Suprapubic skin (tissue), 4 donors: ENCODE measurements at regions not wholly inside any gene's neighbourhood (a gene's known extent, or its start where the extent isn't known, plus 50 kb on each side); places are given as distances from the start of the nearest gene placed in this dataset.
"Not testable (repeated sequence)": the region's sequence is repeated elsewhere in the genome, so short reads cannot be mapped to it uniquely, and the experiment has no call there.

Experiments used
- DNase-seq, 2 donors: peaks; one replicate each; pipeline ENCODE4 v3.0.0-alpha.2; 2019; ENCODE audit warnings: low spot score in 2 of 2
- H3K27ac ChIP-seq: fragments of 200-600 bp; sonication (generic); one replicate; pipeline ENCODE4 v1.5.1; 2019
- H3K27me3 ChIP-seq: fragments of 200-600 bp; sonication (generic); one replicate; pipeline ENCODE4 v1.5.1; 2019
- H3K36me3 ChIP-seq: fragments of 200-600 bp; sonication (generic); one replicate; pipeline ENCODE4 v1.5.1; 2019
- H3K4me1 ChIP-seq: fragments of 200-600 bp; sonication (generic); one replicate; pipeline ENCODE4 v1.5.1; 2019
- H3K4me3 ChIP-seq: fragments of 200-600 bp; sonication (generic); one replicate; pipeline ENCODE4 v1.5.1; 2019; ENCODE audit warnings: mild to moderate bottlenecking
- H3K9me3 ChIP-seq: fragments of 200-600 bp; sonication (generic); one replicate; pipeline ENCODE4 v1.5.1; 2019
- EP300 ChIP-seq: sonication (generic); formaldehyde crosslinking; IDR thresholded peaks from one replicate; pipeline ENCODE4 v1.6.1; 2017; ENCODE audit warnings: antibody characterized with exemption
- POLR2A ChIP-seq, 2 donors: fragments of 450-650 bp; IDR thresholded peaks; one replicate each; pipeline ENCODE4 v1.6.1; 2017; ENCODE audit warnings: antibody characterized with exemption in 2 of 2, mild to moderate bottlenecking in 2 of 2, moderate library complexity in 2 of 2
- POLR2AphosphoS5 ChIP-seq, 3 donors: sonication (generic); formaldehyde crosslinking; IDR thresholded peaks; one replicate each; pipeline ENCODE4 v1.6.1; 2017; ENCODE audit warnings: antibody characterized with exemption in 3 of 3
- WGBS: methylation state at CpG from one replicate; pipeline ENCODE4 v1.1.5; 2018; 5-methylcytosine and 5-hydroxymethylcytosine counted together
- TF ChIP-seq, protein P1 (sequence below), 2 donors: fragments of 200-600 bp in 1 of 2; fragments of 450-650 bp in 1 of 2; sonication (generic) in 1 of 2; IDR thresholded peaks; one replicate each; pipeline ENCODE4 v1.5.1; 2016 to 2019; ENCODE audit warnings: antibody characterized with exemption in 2 of 2, mild to moderate bottlenecking in 1 of 2, moderate library complexity in 1 of 2

DNA sequence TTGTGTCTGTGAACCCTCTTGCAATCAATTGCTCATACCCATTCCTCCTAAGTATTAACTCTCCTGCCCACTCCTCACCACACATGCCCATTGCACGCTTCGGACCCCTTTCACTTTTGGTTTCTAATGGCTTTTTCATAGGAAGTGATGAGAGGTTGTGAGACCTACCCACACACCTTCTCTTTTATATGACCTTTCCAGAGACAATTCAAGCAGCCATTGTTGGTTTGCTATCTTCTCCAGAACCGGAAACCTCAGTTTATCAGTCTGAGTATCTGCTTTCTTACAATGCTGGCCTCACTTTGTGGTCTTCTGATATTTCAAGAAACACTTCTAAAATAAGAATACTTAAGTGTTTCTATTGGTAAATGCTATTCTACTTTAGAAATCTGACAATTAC, 1550.8 kb upstream of the SLC10A2 start:
- no peaks in the 10 kb centered on the region for H3K27me3 ChIP-seq
- DNase-seq: no peak
- no peaks in the 10 kb centered on the region for H3K36me3 ChIP-seq
- TF ChIP-seq POLR2AphosphoS5 (IDR thresholded peaks at IDR 0.05) (no peak), EP300 (no peak), POLR2A (IDR thresholded peaks at IDR 0.05) (no peak)
- TF ChIP-seq, protein P1, sequence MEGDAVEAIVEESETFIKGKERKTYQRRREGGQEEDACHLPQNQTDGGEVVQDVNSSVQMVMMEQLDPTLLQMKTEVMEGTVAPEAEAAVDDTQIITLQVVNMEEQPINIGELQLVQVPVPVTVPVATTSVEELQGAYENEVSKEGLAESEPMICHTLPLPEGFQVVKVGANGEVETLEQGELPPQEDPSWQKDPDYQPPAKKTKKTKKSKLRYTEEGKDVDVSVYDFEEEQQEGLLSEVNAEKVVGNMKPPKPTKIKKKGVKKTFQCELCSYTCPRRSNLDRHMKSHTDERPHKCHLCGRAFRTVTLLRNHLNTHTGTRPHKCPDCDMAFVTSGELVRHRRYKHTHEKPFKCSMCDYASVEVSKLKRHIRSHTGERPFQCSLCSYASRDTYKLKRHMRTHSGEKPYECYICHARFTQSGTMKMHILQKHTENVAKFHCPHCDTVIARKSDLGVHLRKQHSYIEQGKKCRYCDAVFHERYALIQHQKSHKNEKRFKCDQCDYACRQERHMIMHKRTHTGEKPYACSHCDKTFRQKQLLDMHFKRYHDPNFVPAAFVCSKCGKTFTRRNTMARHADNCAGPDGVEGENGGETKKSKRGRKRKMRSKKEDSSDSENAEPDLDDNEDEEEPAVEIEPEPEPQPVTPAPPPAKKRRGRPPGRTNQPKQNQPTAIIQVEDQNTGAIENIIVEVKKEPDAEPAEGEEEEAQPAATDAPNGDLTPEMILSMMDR (IDR thresholded peaks at IDR 0.05): no peak
- no peak overlapping the region for H3K27ac ChIP-seq
- no peak overlapping the region for H3K4me3 ChIP-seq
- H3K9me3 ChIP-seq: no peaks in the 10 kb centered on the region
- no peaks in the 10 kb centered on the region for H3K4me1 ChIP-seq
- 82% methylated on average over 3 of the region's 3 CpGs for WGBS

DNA sequence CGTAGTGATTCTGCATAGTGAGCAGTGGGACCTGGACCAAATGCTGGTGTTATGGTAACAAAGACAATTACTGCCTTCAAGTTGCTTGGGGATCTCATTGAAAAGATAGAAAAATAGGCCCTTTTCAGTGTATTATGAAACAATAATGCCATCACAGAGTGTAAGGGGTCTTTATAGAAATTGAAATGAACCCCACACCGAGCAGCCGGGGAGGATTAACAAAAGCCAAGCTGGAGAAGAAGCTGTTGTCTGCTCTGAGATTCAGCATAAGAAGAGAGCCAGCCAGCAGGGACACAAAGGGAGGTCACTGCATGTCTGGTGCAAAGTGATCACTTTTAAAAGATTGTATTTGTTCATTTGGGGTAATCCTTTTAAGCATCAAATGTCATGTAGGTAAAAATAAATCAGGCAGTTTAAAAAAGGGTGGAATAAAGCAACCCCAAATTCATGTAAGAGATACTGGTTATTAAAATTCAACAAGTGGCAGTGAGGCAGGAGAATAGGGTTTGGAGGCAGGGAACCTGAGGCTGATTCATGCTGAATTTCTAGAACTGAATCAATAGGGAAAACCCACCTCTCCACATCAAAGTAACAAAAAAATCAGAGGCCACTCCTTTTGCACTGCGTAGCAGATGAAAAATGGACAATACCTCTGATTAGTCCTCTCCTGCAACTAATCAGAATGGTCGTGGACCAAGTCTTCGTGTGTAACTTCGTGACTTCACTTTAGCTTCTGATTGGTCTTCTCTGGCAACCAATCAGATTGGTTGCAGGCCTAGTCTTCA, 1548.3 kb upstream of the SLC10A2 start:
- H3K36me3 ChIP-seq: no peaks in the 10 kb centered on the region
- H3K27ac ChIP-seq: no peak overlapping the region
- no peaks in the 10 kb centered on the region for H3K9me3 ChIP-seq
- TF ChIP-seq POLR2A (IDR thresholded peaks at IDR 0.05) (no peak), EP300 (no peak), POLR2AphosphoS5 (IDR thresholded peaks at IDR 0.05) (no peak)
- TF ChIP-seq, protein P1 (IDR thresholded peaks at IDR 0.05): no peak
- H3K4me3 ChIP-seq: no peak overlapping the region
- H3K4me1 ChIP-seq: no peaks in the 10 kb centered on the region
- DNase-seq: no peak
- no peaks in the 10 kb centered on the region for H3K27me3 ChIP-seq
- 90% methylated on average over 7 of the region's 7 CpGs for WGBS

DNA sequence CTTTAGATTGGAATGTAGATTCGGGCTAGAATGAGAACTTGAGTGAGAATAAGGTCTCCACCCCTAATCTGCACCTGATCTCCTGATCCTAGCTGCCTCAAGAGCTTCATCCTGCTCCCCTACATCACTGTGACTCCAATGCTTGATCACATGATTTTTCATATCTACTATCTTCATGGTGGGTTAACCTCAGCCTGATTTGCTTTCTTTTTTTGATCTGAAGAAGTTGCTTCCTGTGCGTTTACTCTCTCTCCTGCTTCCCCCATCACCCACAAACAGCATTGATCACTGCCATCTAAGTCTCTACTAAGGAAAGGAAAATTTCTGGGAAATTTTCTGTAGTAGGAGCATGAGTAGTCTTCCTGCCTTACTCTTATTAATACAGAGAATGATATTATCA, 1542.1 kb upstream of the SLC10A2 start:
- H3K4me3 ChIP-seq: no peak overlapping the region
- TF ChIP-seq POLR2A (IDR thresholded peaks at IDR 0.05) (no peak), EP300 (no peak), POLR2AphosphoS5 (IDR thresholded peaks at IDR 0.05) (no peak)
- TF ChIP-seq, protein P1 (IDR thresholded peaks at IDR 0.05): no peak
- H3K27ac ChIP-seq: no peak overlapping the region
- DNase-seq: no peak
- no peaks in the 10 kb centered on the region for H3K36me3 ChIP-seq
- no peaks in the 10 kb centered on the region for H3K4me1 ChIP-seq
- 76% methylated on average over 2 of the region's 2 CpGs for WGBS
- no peaks in the 10 kb centered on the region for H3K9me3 ChIP-seq
- no peaks in the 10 kb centered on the region for H3K27me3 ChIP-seq

DNA sequence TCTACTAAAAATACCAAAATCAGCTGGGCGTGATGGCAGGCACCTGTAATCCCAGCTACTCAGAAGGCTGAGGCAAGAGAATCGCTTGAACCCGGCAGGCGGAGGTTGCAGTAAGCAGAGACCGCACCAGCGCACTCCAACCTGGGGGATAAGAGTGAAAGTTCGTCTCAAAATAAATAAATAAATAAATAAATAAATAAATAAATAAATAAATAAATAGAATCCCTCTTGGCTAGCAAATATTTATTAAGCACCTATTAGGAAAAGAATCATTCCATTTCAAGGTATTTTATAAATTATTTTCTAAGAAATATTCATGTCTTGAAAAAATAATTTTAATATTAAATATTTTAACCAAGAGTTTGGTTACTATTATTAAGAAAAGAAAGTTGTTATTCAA, 1539.2 kb upstream of the SLC10A2 start:
- H3K36me3 ChIP-seq, H3K27me3 ChIP-seq, H3K9me3 ChIP-seq, DNase-seq, H3K27ac ChIP-seq, H3K4me1 ChIP-seq, H3K4me3 ChIP-seq: not testable (repeated sequence)
- WGBS: 94% methylated on average over 7 of the region's 7 CpGs

DNA sequence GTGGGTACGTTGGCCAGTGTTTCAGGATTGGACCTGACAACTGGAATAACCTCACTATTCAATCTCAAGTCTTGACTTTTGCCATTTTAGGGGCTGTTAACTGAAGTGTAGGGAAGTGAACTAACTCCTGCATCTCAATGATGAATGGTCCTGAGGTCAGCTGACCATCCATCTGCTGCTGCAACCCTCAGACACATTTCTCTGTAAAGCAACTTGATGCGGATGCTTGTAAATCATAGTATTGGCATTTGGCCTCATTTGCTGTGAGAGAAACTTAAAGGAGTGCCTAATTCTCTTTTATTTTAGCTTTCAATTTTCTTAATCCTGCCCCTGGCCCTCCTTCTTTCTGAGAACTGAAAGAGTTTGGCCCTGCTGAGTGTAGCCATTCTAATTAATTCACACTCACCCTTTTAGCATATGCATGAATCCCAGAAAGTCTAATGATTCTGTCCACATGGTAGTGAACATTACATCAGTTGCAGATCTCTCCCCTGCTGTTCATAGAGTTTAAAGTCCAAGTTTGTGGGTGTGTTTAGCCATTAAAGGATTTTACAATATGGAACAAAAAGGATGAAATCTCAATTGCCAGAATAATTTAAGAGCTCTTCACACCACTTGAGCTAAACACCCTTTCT, 1531.4 kb upstream of the SLC10A2 start:
- H3K27ac ChIP-seq: no peak overlapping the region
- 96% methylated on average over 2 of the region's 2 CpGs for WGBS

GRCh38 chr13:104595511-104595910, 1529.3 kb upstream of the SLC10A2 start:
- DNase-seq: no peak
- Histone ChIP-seq H3K4me1 (no peaks in the 10 kb centered on the region), H3K9me3 (no peaks in the 10 kb centered on the region), H3K27ac (no peak overlapping the region), H3K27me3 (no peaks in the 10 kb centered on the region), H3K4me3 (no peak overlapping the region), H3K36me3 (no peaks in the 10 kb centered on the region)
- 43% methylated on average over 3 of the region's 3 CpGs for WGBS
- TF ChIP-seq EP300 (no peak), POLR2AphosphoS5 (IDR thresholded peaks at IDR 0.05) (no peak), POLR2A (IDR thresholded peaks at IDR 0.05) (no peak)
- TF ChIP-seq, protein P1 (IDR thresholded peaks at IDR 0.05): no peak

More for the DNA sequence above, 1531.4 kb upstream of the SLC10A2 start:
- Histone ChIP-seq H3K9me3 (no peaks in the 10 kb centered on the region), H3K27me3 (no peaks in the 10 kb centered on the region), H3K36me3 (no peaks in the 10 kb centered on the region), H3K4me1 (no peaks in the 10 kb centered on the region), H3K4me3 (no peak overlapping the region)
- DNase-seq: no peak
- TF ChIP-seq POLR2A (IDR thresholded peaks at IDR 0.05): no peak
